ENCODE measurements at regions not wholly inside any gene's neighbourhood (a gene's known extent, or its start where the extent isn't known, plus 50 kb on each side); places are given as distances from the start of the nearest gene placed in this dataset.

- Histone ChIP-seq H3K27me3 (ENCODE audit: insufficient read depth, low read length, poor library complexity, severe bottlenecking) (no peaks in the 10 kb centered on the region), H3K9me3 (ENCODE audit: insufficient read depth, low read depth, low read length) (no peaks in the 10 kb centered on the region)
- TF ChIP-seq CTCF (conservative IDR thresholded peaks at IDR 0.05; ENCODE audit: low read length) (no peak), EZH2phosphoT487 (IDR thresholded peaks at IDR 0.05; ENCODE audit: borderline replicate concordance) (no peak)
These were observed 473.6 kb upstream of the CBLB start for GRCh38 chr3:106342386-106342785.

GRCh38 chr3:106343811-106344210, 475.0 kb upstream of the CBLB start:
- no peak for TF ChIP-seq EZH2phosphoT487 (IDR thresholded peaks at IDR 0.05; ENCODE audit: borderline replicate concordance)
- TF ChIP-seq CTCF (conservative IDR thresholded peaks at IDR 0.05; ENCODE audit: low read length), result no peak
- Histone ChIP-seq H3K9ac (ENCODE audit: low read depth, low read length, poor library complexity, severe bottlenecking) (no peak overlapping the region), H3F3A (ENCODE audit: low read depth) (no peaks in the 10 kb centered on the region), H3K4me3 (ENCODE audit: low read length, poor library complexity, severe bottlenecking) (no peak overlapping the region), H3K4me2 (ENCODE audit: low read depth, low read length, poor library complexity, severe bottlenecking) (no peak overlapping the region), H3K36me3 (ENCODE audit: insufficient read depth, low read length) (no peaks in the 10 kb centered on the region), H3K27me3 (ENCODE audit: insufficient read depth, low read length, poor library complexity, severe bottlenecking) (no peaks in the 10 kb centered on the region), H3K9me2 (replicated peaks; ENCODE audit: low read depth, low read length) (no peaks in the 10 kb centered on the region), H3K9me3 (ENCODE audit: insufficient read depth, low read depth, low read length) (no peaks in the 10 kb centered on the region), H3K79me2 (ENCODE audit: insufficient read depth, low read length) (no peaks in the 10 kb centered on the region), H4K20me1 (ENCODE audit: insufficient read depth, low read length, poor library complexity, severe bottlenecking) (no peaks in the 10 kb centered on the region), H2AFZ (ENCODE audit: low read length) (no peak overlapping the region), H3K4me1 (ENCODE audit: insufficient read depth, low read length, poor library complexity, severe bottlenecking) (peaks cover 2% of the 10 kb centered on the region)

More at GRCh38 chr3:106342386-106342785, 473.6 kb upstream of the CBLB start:
- peaks cover 9% of the 10 kb centered on the region for H3K4me1 ChIP-seq (ENCODE audit: insufficient read depth, low read length, poor library complexity, severe bottlenecking)
- H3K9ac ChIP-seq (ENCODE audit: low read depth, low read length, poor library complexity, severe bottlenecking), result no peak overlapping the region
- H3F3A ChIP-seq (ENCODE audit: low read depth), result no peaks in the 10 kb centered on the region
- H3K9me2 ChIP-seq (replicated peaks; ENCODE audit: low read depth, low read length), result no peaks in the 10 kb centered on the region
- H4K20me1 ChIP-seq (ENCODE audit: insufficient read depth, low read length, poor library complexity, severe bottlenecking), result no peaks in the 10 kb centered on the region
- H2AFZ ChIP-seq (ENCODE audit: low read length), result no peak overlapping the region
- H3K36me3 ChIP-seq (ENCODE audit: insufficient read depth, low read length), result no peaks in the 10 kb centered on the region
- no peak overlapping the region for H3K4me3 ChIP-seq (ENCODE audit: low read length, poor library complexity, severe bottlenecking)
- no peaks in the 10 kb centered on the region for H3K79me2 ChIP-seq (ENCODE audit: insufficient read depth, low read length)
- H3K4me2 ChIP-seq (ENCODE audit: low read depth, low read length, poor library complexity, severe bottlenecking), result no peak overlapping the region

GRCh38 chr3:106345353-106346027, 476.7 kb upstream of the CBLB start:
- Histone ChIP-seq H3K4me1 (ENCODE audit: insufficient read depth, low read length, poor library complexity, severe bottlenecking) (peaks cover 8% of the 10 kb centered on the region), H3K36me3 (ENCODE audit: insufficient read depth, low read length) (no peaks in the 10 kb centered on the region), H3F3A (ENCODE audit: low read depth) (no peaks in the 10 kb centered on the region), H3K27me3 (ENCODE audit: insufficient read depth, low read length, poor library complexity, severe bottlenecking) (no peaks in the 10 kb centered on the region), H3K4me3 (ENCODE audit: low read length, poor library complexity, severe bottlenecking) (no peak overlapping the region), H3K9me3 (ENCODE audit: insufficient read depth, low read depth, low read length) (no peaks in the 10 kb centered on the region), H3K4me2 (ENCODE audit: low read depth, low read length, poor library complexity, severe bottlenecking) (no peak overlapping the region), H3K9ac (ENCODE audit: low read depth, low read length, poor library complexity, severe bottlenecking) (no peak overlapping the region), H4K20me1 (ENCODE audit: insufficient read depth, low read length, poor library complexity, severe bottlenecking) (no peaks in the 10 kb centered on the region), H3K9me2 (replicated peaks; ENCODE audit: low read depth, low read length) (no peaks in the 10 kb centered on the region), H2AFZ (ENCODE audit: low read length) (no peak overlapping the region), H3K79me2 (ENCODE audit: insufficient read depth, low read length) (no peaks in the 10 kb centered on the region)
- TF ChIP-seq CTCF (conservative IDR thresholded peaks at IDR 0.05; ENCODE audit: low read length) (no peak), EZH2phosphoT487 (IDR thresholded peaks at IDR 0.05; ENCODE audit: borderline replicate concordance) (no peak)
